Ovary (tissue), 7 donors: ENCODE measurements at regions not wholly inside any gene's neighbourhood (a gene's known extent, or its start where the extent isn't known, plus 50 kb on each side); places are given as distances from the start of the nearest gene placed in this dataset. TPM values are rescaled to one million over a fixed set of nuclear protein-coding genes. Genes with fewer than 3 reads are reported as not detected.

Experiments
- DNase-seq, 5 donors: peaks; one replicate each; pipeline ENCODE4 v3.0.0-alpha.2; 2019 to 2020
- H3K27ac ChIP-seq, 2 donors: fragments of 200-600 bp; one replicate each; pipeline versions ENCODE4 v1.5.1 to v1.8.0; 2019 to 2022
- H3K27me3 ChIP-seq: fragments of 200-600 bp; one replicate; pipeline ENCODE4 v1.8.0; 2022
- H3K36me3 ChIP-seq: fragments of 200-600 bp; sonication (generic); one replicate; pipeline ENCODE4 v1.5.1; 2019
- H3K4me1 ChIP-seq: one replicate; pipeline ENCODE4 v1.8.1; 2013; ENCODE audit warnings: mild to moderate bottlenecking, moderate library complexity; ENCODE audit not compliant: insufficient read depth
- H3K4me3 ChIP-seq: fragments of 200-600 bp; sonication (generic); one replicate; pipeline ENCODE4 v1.5.1; 2017
- H3K9me3 ChIP-seq, 2 donors: fragments of 200-600 bp in 1 of 2; sonication (generic) in 1 of 2; one replicate each; pipeline versions ENCODE4 v1.5.1 to v1.8.1; 2013 to 2019; ENCODE audit warnings: mild to moderate bottlenecking in 1 of 2, moderate library complexity in 1 of 2
- EP300 ChIP-seq: sonication (generic); formaldehyde crosslinking; IDR thresholded peaks from one replicate; pipeline ENCODE4 v1.6.1; 2017; ENCODE audit warnings: antibody characterized with exemption
- POLR2A ChIP-seq: fragments of 450-650 bp; IDR thresholded peaks from one replicate; pipeline ENCODE4 v1.6.1; 2017; ENCODE audit warnings: antibody characterized with exemption, mild to moderate bottlenecking, moderate library complexity
- WGBS, 3 donors: extraction: QIAGEN DNeasy Blood & Tissue Kit in 1 of 3; methylation state at CpG; one replicate each; pipeline versions ENCODE4 v1.1.5 to v1.1.7; 2013 to 2017; 5-methylcytosine and 5-hydroxymethylcytosine counted together
- intact Hi-C, 4 donors: fragments of 100-400 bp; cut with DNase I; formaldehyde crosslinking; loops; one replicate each; pipeline versions ENCODE4 v1.11.0 to v1.15.1; 2022 to 2023
- small RNA-seq: library from RNA; depleted of rRNA; stranded (forward); fragments of <200 nt; gene quantifications from one replicate; pipeline ENCODE3, GENCODE V24; 2016
- TF ChIP-seq, protein P1 (sequence below), 3 donors: fragments of 450-650 bp in 2 of 3; fragments of 200-600 bp in 1 of 3; IDR thresholded peaks; one replicate each; pipeline versions ENCODE4 v1.5.1 to v1.8.0; 2016 to 2022; ENCODE audit warnings: antibody characterized with exemption in 3 of 3, mild to moderate bottlenecking in 1 of 3
- donor health status: DM: no; HTN: no; CAD: no; lungs with moderate emphysema.
- donor health status: DM: no; HTN: no; CAD: no.
- donor health status: Bipolar disorder and iron deficiency.
- donor health status: DM: no; HTN: no; CAD: no.
- donor health status: DM: yes; HTN: yes; CAD: no.

DNA sequence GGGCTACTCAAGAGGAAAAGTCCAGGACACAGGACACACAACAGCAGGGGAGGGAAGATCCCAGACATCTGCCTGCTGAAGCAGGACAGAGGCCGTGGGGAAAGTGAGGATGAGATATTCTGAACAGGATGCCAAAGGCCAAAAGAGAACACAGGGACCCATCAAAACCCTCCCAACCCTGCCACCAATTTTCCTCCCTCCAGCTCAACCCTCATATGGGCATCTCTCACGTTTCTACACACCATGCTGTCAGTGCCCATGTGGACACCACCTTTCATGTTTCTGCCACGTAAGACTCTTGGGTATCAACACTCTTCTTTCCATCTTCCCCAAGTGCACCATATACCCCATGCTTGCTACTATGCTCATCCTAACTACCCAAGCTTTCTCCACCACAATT is 97.6 kb downstream of the RNASEH2B start:
- no peak overlapping the region for H3K27ac ChIP-seq
- 76 to 83% (median 80%) methylated on average over 3 of the region's 3 CpGs for WGBS, 3 donors

DNA sequence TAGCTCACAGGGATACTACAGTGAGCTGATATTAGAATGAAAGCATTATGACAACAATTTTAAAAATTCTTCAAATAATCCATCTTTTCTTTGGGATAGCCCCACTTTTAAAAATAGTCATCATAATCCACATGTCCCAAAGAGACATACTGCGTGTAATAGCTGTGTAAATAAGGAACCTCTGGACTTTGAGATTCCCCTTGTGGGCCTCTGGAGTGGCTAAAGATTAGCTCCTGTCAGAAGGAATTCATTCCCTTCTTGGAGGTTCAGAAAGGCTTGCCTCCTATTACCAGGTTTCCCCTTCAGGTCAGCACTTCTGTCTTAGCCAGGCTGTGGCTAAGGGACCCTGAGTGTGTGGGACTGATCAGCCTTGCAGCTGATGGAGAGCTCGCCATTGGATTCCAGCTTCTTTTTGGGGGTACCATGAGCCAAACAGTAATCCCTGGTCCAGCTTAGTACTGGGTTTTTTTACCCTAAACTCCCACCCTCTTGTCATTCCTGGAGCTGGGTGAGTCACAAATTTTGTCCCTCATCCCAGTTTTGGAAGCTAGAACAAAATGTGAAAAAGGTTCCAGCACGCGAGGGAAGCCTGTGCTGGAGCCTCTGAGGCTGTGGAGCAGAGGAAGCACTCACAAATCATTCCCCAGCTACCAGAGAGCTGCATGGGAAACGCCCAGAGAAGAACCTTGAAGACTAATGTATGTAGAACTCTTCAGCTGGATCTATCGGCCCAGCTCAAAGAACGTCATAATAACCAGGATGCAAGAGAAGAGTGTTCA is 96.7 kb downstream of the RNASEH2B start:
- Histone ChIP-seq H3K27me3 (no peaks in the 10 kb centered on the region), H3K4me3 (no peak overlapping the region), H3K9me3 (no peaks in the 10 kb centered on the region), H3K36me3 (no peaks in the 10 kb centered on the region), H3K4me1 (no peaks in the 10 kb centered on the region), H3K27ac (no peak overlapping the region)
- WGBS, 3 donors: 46 to 70% (median 66%) methylated on average over 7 of the region's 7 CpGs
- intact Hi-C loops: no loop called here
- DNase-seq: no peak
- TF ChIP-seq POLR2A (no peak), EP300 (no peak)
- TF ChIP-seq, protein P1, sequence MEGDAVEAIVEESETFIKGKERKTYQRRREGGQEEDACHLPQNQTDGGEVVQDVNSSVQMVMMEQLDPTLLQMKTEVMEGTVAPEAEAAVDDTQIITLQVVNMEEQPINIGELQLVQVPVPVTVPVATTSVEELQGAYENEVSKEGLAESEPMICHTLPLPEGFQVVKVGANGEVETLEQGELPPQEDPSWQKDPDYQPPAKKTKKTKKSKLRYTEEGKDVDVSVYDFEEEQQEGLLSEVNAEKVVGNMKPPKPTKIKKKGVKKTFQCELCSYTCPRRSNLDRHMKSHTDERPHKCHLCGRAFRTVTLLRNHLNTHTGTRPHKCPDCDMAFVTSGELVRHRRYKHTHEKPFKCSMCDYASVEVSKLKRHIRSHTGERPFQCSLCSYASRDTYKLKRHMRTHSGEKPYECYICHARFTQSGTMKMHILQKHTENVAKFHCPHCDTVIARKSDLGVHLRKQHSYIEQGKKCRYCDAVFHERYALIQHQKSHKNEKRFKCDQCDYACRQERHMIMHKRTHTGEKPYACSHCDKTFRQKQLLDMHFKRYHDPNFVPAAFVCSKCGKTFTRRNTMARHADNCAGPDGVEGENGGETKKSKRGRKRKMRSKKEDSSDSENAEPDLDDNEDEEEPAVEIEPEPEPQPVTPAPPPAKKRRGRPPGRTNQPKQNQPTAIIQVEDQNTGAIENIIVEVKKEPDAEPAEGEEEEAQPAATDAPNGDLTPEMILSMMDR (IDR thresholded peaks at IDR 0.05): no peak

More for the DNA sequence above, 97.6 kb downstream of the RNASEH2B start:
- Histone ChIP-seq H3K36me3 (no peaks in the 10 kb centered on the region), H3K4me3 (no peak overlapping the region), H3K27me3 (no peaks in the 10 kb centered on the region), H3K4me1 (no peaks in the 10 kb centered on the region), H3K9me3 (no peaks in the 10 kb centered on the region)
- intact Hi-C loops: no loop called here
- no peak for DNase-seq
- no peak for TF ChIP-seq POLR2A
- no peak for TF ChIP-seq EP300
- TF ChIP-seq, protein P1 (IDR thresholded peaks at IDR 0.05): no peak

Small RNAs in the stretch of these regions (small RNA-seq; reads per million reads assigned to genes)
- gene RNA5SP29: not detected
